Activated naive CD8-positive, alpha-beta T cell (primary cell): ENCODE measurements at regions not wholly inside any gene's neighbourhood (a gene's known extent, or its start where the extent isn't known, plus 50 kb on each side); places are given as distances from the start of the nearest gene placed in this dataset.

Experiments used
- H3K27ac Mint-ChIP-seq: one replicate; pipeline ENCODE4 v1.8.0; 2021; ENCODE audit warnings: mixed read lengths
- H3K27me3 Mint-ChIP-seq: one replicate; pipeline ENCODE4 v1.8.0; 2021; ENCODE audit warnings: mixed read lengths
- H3K36me3 Mint-ChIP-seq: one replicate; pipeline ENCODE4 v1.8.0; 2021; ENCODE audit warnings: mixed read lengths
- H3K4me1 Mint-ChIP-seq: one replicate; pipeline ENCODE4 v1.8.0; 2021; ENCODE audit warnings: low read depth, mixed read lengths
- H3K4me3 Mint-ChIP-seq: one replicate; pipeline ENCODE4 v1.8.0; 2021; ENCODE audit warnings: mild to moderate bottlenecking, mixed read lengths
- H3K9me3 Mint-ChIP-seq: one replicate; pipeline ENCODE4 v1.8.0; 2021; ENCODE audit warnings: low read depth, mixed read lengths

DNA sequence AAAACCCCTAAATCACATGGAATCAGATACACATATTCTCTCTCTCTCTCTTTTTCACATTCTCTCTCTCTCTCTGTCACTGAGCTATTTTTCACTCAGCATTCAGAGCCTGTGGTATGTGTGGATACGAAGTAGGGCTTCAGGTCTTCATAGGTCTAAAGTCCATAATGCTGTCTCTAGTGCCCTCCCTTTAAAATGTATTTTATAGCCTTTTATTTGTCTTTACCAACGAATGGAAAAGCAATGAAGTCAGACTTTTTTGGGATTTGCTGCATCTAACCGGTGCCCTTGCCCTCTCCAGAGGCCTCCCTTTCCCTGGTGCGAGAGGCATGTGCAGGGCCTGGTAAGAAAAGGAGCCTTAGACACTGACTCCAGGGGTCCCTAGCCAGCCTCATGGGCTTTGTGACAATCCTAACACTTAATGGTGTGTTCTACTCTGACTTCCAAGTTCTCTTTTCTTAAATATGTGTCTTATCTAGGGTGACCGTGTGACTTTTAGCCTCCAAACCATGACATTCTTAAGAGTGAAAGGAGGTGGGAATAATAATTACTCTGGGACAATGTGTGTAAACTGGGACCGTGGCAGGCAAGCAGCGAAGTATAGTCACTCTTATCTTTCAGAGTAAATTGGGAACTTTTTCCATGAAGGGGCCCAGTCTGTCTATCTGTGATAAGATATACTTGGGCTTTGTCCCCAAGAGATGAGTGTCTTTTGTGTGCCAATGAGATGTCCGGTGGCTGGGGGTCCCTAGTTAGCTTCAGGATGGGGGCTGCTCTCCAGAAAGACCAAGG is 101.1 kb downstream of the B3GNT2 start:
- Mint-ChIP-seq H3K4me3 (no peak overlapping the region), H3K27ac (peak overlapping the region; percentile 34), H3K4me1 (peaks cover 22% of the 10 kb centered on the region), H3K36me3 (no peaks in the 10 kb centered on the region), H3K9me3 (no peaks in the 10 kb centered on the region), H3K27me3 (no peaks in the 10 kb centered on the region)

DNA sequence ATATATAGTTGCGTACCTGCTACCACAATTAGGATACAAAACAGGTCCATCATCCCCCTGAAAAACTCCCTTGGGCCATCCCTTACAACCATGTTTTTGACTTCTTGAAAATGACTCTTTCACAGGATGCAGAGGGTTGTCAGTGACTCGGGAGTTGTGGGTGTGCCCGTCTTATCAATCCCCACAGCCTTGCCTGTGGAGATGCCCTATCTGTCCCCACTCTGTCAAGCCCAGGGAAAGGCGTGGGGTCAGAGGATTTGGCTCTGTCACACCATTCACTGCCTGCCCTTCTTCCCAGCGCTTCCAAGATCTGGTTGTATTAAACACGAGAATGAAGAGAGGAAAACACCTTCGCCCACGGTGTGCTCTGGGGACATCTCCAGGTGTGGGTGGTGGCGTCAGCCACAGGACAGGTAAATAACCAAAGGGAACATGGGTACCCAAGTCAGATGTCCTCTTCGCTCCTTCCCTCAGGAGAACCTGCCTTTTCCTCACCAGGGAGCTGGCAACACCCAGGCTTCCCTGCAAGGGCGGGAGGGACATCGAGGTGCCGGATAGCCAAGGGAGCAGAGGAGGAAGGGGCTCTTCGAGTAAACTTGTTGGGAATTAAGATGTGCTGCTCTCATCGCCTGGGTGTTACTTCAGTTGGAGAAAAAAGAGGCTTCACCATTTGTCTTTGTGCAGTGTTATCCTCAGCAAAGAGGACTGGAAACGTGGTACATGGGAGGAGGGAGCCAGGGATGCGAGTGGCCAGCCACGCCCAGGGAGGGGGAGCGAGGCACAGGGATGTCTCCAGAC is 100.3 kb downstream of the B3GNT2 start:
- Mint-ChIP-seq H3K4me3 (no peak overlapping the region), H3K4me1 (peaks cover 16% of the 10 kb centered on the region), H3K27me3 (no peaks in the 10 kb centered on the region), H3K9me3 (no peaks in the 10 kb centered on the region), H3K36me3 (no peaks in the 10 kb centered on the region), H3K27ac (no peak overlapping the region)

DNA sequence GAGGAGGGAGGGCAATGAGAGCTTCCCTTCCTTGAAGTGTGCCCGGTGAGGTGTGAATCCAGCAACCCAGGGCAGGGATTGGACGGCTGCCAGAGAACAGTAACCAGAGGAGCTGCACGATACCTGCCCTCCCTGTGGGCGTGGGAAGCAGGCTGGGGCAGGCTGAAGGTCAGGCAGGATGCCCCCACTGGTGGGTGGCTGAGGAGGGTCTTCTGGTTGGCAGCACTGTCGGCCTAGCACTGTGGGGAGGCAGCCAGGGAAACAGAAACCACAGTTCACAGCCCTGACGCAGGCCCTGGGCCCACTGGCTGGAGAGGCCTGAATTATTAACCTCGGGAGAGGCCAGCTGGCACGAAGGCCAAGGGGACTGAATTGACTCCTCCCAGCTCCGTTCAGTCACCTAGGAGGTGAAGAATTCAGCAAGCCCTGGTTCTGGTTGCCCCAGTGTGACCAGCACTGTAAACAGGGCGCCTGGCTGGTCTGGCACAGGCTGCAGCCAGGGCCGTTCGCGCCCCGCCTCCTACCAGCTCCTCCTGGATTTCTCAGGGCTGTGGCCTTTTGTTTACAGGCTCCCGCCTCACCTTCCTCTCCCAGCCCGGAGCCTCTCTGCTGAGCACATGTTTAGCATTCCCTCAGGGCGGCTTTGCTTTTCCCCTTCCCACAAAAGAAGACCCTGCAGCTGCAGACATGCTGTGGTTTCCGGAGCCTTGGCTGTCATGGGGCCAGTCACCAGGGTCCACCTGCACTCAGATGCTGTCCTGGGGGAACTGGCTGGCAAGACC is 97.8 kb downstream of the B3GNT2 start:
- Mint-ChIP-seq H3K36me3 (no peaks in the 10 kb centered on the region), H3K27ac (no peak overlapping the region), H3K4me1 (peaks cover 8% of the 10 kb centered on the region), H3K4me3 (no peak overlapping the region), H3K27me3 (no peaks in the 10 kb centered on the region), H3K9me3 (no peaks in the 10 kb centered on the region)

DNA sequence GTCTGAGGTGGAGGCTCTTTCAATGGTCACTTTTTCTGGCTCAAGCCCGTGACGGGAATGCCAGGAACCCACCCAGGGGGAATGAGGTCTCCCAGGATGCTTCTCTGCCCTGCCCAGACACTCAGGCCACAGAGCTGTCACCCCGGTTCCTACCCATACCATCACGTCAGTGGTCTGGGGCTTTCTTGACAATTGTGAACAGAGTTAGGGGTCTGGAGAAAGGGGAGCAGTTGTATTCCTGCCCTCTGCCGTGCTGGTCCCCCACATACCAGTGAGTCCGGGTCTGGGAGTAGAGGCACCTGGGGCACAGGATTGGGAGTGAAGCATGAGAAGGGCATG is 97.2 kb downstream of the B3GNT2 start:
- no peak overlapping the region for H3K27ac Mint-ChIP-seq
- no peak overlapping the region for H3K4me3 Mint-ChIP-seq
- no peaks in the 10 kb centered on the region for H3K9me3 Mint-ChIP-seq
- peaks cover 9% of the 10 kb centered on the region for H3K4me1 Mint-ChIP-seq
- H3K36me3 Mint-ChIP-seq = no peaks in the 10 kb centered on the region
- no peaks in the 10 kb centered on the region for H3K27me3 Mint-ChIP-seq

- H3K36me3 Mint-ChIP-seq = no peaks in the 10 kb centered on the region
- H3K4me3 Mint-ChIP-seq = no peak overlapping the region
- no peaks in the 10 kb centered on the region for H3K27me3 Mint-ChIP-seq
- H3K27ac Mint-ChIP-seq = no peak overlapping the region
- peaks cover 18% of the 10 kb centered on the region for H3K4me1 Mint-ChIP-seq
- no peaks in the 10 kb centered on the region for H3K9me3 Mint-ChIP-seq
These were observed 96.3 kb downstream of the B3GNT2 start for GRCh38 chr2:62292190-62292589.

- Mint-ChIP-seq H3K36me3 (no peaks in the 10 kb centered on the region), H3K27me3 (no peaks in the 10 kb centered on the region), H3K27ac (no peak overlapping the region), H3K4me1 (peaks cover 18% of the 10 kb centered on the region), H3K4me3 (no peak overlapping the region), H3K9me3 (no peaks in the 10 kb centered on the region)
These were observed 95.7 kb downstream of the B3GNT2 start for GRCh38 chr2:62291517-62292137.

- Mint-ChIP-seq H3K27me3 (no peaks in the 10 kb centered on the region), H3K4me3 (no peak overlapping the region), H3K9me3 (no peaks in the 10 kb centered on the region), H3K27ac (no peak overlapping the region), H3K36me3 (no peaks in the 10 kb centered on the region), H3K4me1 (peaks cover 17% of the 10 kb centered on the region)
These were observed 95.1 kb downstream of the B3GNT2 start for GRCh38 chr2:62291052-62291451.

GRCh38 chr2:62287899-62288880 is 92.3 kb downstream of the B3GNT2 start:
- H3K27ac Mint-ChIP-seq = no peak overlapping the region
- H3K9me3 Mint-ChIP-seq = peaks cover 6% of the 10 kb centered on the region
- H3K4me1 Mint-ChIP-seq = peaks cover 18% of the 10 kb centered on the region
- H3K36me3 Mint-ChIP-seq = peaks cover 4% of the 10 kb centered on the region
- no peak overlapping the region for H3K4me3 Mint-ChIP-seq
- H3K27me3 Mint-ChIP-seq = no peaks in the 10 kb centered on the region

DNA sequence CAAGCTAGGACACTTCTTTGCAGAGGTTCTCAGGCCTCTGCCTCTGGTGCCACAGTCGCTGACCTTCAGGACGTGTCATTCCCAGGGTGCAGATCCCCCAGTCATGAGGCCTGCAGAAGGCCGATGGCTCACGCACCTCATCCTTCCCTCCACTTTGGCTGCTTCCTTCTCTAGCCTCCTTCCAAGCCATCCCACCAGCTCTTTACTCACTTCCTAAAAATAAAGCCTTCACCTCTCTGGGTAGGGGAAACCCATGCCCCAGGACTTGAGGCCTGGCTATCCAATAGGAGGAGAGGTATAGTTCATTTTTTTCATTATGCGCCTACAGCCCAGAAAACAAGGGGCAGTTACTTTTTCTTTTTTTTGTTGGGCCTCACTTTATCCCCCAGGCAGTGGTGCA is 91.4 kb downstream of the B3GNT2 start:
- Mint-ChIP-seq H3K4me1 (peaks cover 16% of the 10 kb centered on the region), H3K4me3 (no peak overlapping the region), H3K9me3 (peaks cover 6% of the 10 kb centered on the region), H3K27me3 (no peaks in the 10 kb centered on the region), H3K27ac (no peak overlapping the region), H3K36me3 (peaks cover 4% of the 10 kb centered on the region)

DNA sequence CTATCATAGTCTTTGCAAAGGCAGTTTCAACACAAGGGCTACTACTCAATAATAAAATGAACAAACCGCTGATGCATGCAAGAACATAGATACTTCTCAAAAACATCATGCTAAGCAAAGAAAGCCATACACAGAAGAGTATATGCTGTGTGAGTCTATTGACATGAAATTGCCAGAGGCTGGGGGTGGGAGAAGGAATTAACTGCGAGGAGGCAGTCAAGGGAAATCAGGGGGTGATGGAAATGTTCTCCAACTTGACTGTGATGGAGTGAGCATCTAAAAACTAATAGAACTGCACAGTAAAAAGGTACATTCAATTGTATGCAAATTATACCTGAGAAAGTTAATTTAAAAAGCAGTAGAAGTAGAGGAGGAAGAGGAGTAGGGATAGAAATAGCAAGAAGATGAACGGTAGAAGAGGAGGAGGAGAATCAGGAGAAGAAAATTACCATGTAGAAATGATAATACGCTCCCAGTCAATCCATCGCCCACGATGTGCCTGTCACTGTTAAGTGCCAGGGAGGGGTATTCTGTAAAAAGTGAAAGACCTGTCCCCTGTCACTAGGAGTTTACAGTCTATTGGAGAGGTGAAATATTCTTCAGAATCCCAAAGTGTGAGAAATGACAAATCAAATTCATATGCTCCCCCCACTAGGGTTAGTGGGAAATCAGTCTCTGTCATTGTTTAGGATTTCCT is 90.3 kb downstream of the B3GNT2 start:
- H3K27ac Mint-ChIP-seq = no peak overlapping the region

DNA sequence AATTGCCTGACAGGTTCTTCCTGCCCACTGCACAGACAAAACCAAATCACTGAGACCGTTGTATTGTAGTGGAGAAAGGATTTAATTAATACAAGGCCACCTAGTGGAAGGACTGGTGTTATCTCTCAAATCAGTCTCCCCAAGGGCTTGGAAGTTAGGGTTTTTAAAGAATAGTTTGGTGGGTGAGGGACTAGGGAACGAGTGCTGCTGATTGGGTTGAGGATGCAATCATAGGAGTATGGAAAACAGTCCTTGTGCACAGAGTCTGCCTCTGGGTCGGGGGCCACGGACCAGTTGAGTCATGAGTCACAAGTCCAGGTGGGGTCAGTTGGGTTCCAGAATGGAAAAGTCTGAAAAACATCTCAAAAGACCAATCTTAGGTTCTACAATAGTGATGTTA is 89.1 kb downstream of the B3GNT2 start:
- Mint-ChIP-seq H3K4me1 (peaks cover 20% of the 10 kb centered on the region), H3K36me3 (peaks cover 4% of the 10 kb centered on the region), H3K4me3 (no peak overlapping the region), H3K9me3 (peaks cover 6% of the 10 kb centered on the region), H3K27ac (no peak overlapping the region), H3K27me3 (no peaks in the 10 kb centered on the region)

More for the DNA sequence above, 90.3 kb downstream of the B3GNT2 start:
- Mint-ChIP-seq H3K4me3 (no peak overlapping the region), H3K27me3 (no peaks in the 10 kb centered on the region), H3K36me3 (peaks cover 4% of the 10 kb centered on the region), H3K9me3 (peaks cover 6% of the 10 kb centered on the region), H3K4me1 (peaks cover 20% of the 10 kb centered on the region)

DNA sequence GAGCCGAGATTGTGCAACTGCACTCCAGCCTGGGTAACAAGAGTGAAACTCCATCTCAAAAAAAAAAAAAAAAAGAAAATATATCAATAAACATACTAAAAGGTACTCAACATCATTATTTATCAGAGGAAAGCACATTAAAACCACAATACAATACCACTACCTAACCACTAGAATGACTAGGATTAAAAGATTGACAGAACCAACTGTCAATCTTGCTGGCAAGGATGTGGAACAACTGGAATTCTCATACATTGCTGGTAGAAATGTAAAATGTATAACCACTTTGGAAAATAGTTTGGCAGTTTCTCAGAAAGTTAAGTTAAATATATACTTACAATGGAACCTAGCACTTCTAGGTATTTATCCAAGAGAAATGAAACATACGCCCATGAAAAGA is 88.6 kb downstream of the B3GNT2 start:
- Mint-ChIP-seq H3K27ac (no peak overlapping the region), H3K4me1 (peaks cover 20% of the 10 kb centered on the region), H3K36me3 (peaks cover 4% of the 10 kb centered on the region), H3K27me3 (no peaks in the 10 kb centered on the region), H3K9me3 (peaks cover 6% of the 10 kb centered on the region), H3K4me3 (no peak overlapping the region)

DNA sequence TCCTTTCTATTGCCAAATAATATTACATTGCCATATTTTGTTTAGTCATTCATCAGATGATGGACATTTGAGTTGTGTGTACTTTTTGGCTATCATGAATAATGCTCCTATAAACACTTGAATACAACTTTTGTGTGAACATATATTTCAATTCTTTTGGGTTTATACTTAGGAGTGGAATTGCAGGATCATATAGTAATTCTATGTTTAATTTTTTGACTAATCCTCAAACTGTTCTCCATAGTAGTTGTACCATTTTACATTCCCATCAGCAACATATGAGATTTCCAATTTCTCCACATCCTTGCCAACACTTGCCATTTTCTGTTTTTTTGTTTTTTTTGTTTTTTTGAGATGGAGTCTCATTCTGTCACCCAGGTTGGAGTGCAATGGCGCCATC is 87.2 kb downstream of the B3GNT2 start:
- H3K36me3 Mint-ChIP-seq = peaks cover 6% of the 10 kb centered on the region
- no peaks in the 10 kb centered on the region for H3K27me3 Mint-ChIP-seq
- peaks cover 16% of the 10 kb centered on the region for H3K4me1 Mint-ChIP-seq
- no peak overlapping the region for H3K4me3 Mint-ChIP-seq
- H3K27ac Mint-ChIP-seq = no peak overlapping the region
- H3K9me3 Mint-ChIP-seq = peaks cover 6% of the 10 kb centered on the region
